OCI-M2 (cell line): ENCODE measurements at regions not wholly inside any gene's neighbourhood (a gene's known extent, or its start where the extent isn't known, plus 50 kb on each side); places are given as distances from the start of the nearest gene placed in this dataset.

ENCODE experiments used
- DNase-seq: peaks from one replicate; lab custom pipeline; 2025; ENCODE audit not compliant: unreplicated experiment; lab: John Stamatoyannopoulos, UW

GRCh38 chr1:229047840-229048620 is 222.9 kb upstream of the RAB4A start:
- no peak for DNase-seq

DNA sequence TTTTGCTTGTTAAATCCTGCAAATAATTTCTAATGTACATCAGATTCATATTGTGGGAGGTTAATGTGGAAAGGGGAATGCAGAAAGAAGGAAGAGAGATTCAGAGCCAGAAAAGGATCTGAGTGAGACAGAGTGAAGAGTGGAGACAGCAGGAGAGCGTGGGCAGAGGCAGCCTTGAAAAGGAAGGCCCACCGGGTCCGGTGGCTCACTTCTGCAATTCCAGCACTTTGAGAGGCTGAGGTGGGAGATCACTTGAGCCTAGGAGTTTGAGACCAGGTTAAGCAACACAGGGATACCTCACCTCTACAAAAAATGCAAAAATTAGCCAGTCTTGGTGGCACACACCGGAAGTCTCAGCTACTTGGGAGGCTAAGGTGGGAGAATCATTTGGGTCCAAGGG is 222.0 kb upstream of the RAB4A start:
- no peak for DNase-seq

GRCh38 chr1:229056046-229056445 is 214.9 kb upstream of the RAB4A start:
- DNase-seq: no peak

DNA sequence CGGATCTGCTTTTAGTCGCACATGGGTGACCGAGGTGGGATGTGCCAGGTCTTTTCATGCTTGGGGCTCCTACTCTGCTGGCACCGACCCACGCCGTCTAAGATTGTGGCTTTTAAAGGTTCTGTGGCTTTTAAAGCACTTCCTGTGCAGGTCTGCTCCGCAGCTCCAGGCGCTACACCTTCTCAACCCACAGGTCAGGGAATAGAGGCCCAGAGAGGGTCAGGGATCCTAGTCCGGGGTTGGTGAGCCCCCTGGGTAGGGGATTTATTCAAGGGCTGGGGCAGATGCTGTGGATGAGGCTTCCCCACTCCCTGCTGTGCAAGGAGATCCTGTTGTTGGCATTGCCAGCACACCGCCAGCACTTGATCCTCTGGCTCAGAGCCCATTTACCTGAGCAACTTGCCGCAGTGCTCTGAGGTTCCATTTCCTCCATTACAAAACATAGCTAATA is 212.8 kb upstream of the RAB4A start:
- no peak for DNase-seq

- no peak for DNase-seq
These were observed 212.2 kb upstream of the RAB4A start for GRCh38 chr1:229058729-229059128.

DNA sequence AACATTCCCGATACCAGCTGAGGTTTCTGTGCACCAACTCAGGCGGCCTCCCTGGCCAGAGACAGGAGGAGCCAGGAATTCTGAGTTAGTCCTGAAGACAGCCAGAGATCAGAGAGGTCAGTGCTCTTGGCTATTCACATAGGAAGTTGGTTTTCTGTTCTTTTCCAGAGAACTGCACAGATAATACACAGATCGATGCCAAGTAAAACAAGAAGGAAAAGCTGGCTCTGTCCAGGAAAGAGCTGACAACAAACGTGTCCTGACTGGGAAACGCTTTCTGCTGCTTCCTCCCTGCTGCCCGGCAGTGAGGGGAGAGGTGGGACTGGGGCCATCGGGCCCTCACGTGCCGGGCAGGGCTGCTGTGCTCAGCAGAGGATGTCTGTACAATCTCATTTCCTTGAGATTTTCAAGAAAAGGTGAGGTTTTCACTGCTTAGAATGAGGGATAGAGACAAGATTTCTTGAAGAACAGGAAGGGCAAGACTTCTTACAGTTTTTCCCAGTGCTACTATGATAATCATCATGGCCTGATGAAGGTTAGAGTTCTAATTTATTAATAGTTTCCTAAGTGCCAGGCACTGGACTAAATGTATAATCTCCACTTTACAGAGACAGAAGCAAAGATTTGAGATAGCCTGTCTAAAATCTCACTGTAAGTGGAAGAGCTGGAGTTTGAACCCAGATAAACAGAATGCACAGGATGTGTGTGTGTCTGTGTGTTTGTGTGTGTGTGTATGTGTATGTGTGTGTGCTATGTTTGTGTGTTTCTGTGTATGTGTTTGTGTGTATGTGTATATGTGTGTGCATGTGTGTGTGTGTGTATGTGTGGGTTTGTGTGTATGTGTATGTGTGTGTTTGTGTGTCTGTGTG is 211.0 kb upstream of the RAB4A start:
- no peak for DNase-seq

- no peak for DNase-seq
These were observed 208.8 kb upstream of the RAB4A start for GRCh38 chr1:229062135-229062534.

GRCh38 chr1:229063154-229063773 is 207.6 kb upstream of the RAB4A start:
- no peak for DNase-seq

- DNase-seq: no peak
These were observed 206.4 kb upstream of the RAB4A start for GRCh38 chr1:229064320-229065168.

DNA sequence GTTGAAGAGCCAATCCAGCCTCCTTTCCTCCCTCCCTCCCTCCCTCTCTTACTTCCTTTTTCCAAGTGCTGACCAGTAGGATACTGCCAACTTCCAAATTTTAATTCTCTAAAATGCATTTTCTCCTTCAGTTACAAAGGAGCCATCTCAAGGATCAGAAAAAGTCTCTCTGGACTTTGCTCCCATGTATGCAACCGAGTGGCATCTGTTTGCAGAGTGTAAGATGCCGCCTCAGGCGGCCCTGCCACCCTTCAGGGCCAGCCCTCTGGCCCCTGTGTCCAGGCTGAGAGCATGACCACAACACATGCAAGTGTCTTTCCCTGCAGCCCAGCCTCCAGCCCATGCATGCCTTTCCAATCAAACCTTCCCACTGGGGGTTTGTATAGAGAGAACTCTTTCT is 205.3 kb upstream of the RAB4A start:
- DNase-seq: no peak

- no peak for DNase-seq
These were observed 204.3 kb upstream of the RAB4A start for GRCh38 chr1:229066591-229066990.

GRCh38 chr1:229067546-229067945 is 203.4 kb upstream of the RAB4A start:
- DNase-seq: no peak

GRCh38 chr1:229068270-229068987 is 202.5 kb upstream of the RAB4A start:
- DNase-seq: no peak

GRCh38 chr1:229069176-229069575 is 201.7 kb upstream of the RAB4A start:
- DNase-seq: no peak

- no peak for DNase-seq
These were observed 200.7 kb upstream of the RAB4A start for GRCh38 chr1:229070168-229070567.

DNA sequence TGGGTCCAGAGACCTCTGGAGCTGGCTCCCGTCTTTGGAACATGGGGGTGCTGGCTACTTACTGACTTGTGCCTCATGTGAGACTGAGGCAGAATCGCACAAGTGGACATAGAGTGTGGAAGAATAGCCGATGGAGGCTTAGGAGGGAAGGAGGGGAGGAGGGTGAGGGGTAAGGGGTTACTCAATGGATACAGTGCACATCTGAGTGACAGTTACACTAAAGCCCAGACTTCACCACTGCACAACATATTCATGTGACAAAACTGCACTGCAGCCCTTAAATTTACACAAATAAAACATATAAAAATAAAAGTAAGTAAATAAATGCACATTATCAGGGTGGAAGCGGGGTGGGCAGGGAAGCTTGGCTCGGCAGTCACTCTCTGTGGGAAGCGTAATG is 197.7 kb upstream of the RAB4A start:
- no peak for DNase-seq

DNA sequence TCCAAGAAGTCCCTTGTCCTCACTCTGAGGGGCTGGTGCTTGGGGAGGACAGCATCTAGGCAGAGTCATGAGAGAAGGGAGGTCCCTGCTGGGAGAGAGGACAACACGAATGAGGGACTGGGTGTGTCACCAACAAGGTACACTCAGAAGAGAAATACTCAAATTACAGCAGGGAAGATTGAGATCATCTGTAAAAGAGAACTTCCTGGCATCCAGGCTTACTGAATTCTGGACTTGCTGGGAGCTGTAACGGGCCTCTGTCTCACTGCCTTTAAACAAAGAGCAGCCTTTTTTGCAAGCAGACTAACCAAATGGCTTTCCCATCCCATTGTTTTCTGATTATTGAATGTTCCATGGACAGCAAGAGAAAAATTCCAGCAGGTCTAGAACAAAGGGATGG is 195.7 kb upstream of the RAB4A start:
- DNase-seq: no peak

DNA sequence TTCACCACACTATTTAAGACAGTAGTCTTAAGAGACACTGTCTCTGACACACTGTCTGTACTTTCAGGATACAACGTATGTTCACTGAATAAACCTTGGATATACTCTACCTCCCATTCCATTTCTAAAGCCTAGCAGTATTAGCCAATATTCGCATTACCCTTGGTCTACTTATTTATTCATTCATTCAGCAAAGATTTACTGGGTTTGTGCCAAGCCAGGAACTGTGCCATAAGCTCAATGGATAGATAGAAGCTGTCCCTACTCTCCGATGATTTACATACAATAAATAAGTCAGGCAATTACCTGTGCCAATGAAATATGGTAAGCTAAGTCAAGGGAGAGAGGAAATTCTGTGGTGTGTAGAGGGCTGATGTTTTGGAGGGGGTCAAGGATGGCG is 195.2 kb upstream of the RAB4A start:
- DNase-seq: no peak

GRCh38 chr1:229076195-229076594 is 194.7 kb upstream of the RAB4A start:
- DNase-seq: no peak

- no peak for DNase-seq
These were observed 191.8 kb upstream of the RAB4A start for GRCh38 chr1:229079016-229079595.
